Neural cell (in vitro differentiated cells): ENCODE measurements at regions not wholly inside any gene's neighbourhood (a gene's known extent, or its start where the extent isn't known, plus 50 kb on each side); places are given as distances from the start of the nearest gene placed in this dataset.
A peak's percentile ranks its signal among the peaks of the same experiment; 100 is the strongest.

Experiments
- H2AFZ ChIP-seq: fragments of 200-600, 300-800 bp; sonication (generic), shearing (Covaris generic); 2 replicates; pipeline ENCODE4 v1.6.0; 2014; ENCODE audit warnings: low read depth, mild to moderate bottlenecking, antibody characterized with exemption, low read length, moderate library complexity
- H3F3A ChIP-seq: fragments of 200-600 bp; shearing (Covaris generic); 2 replicates; pipeline ENCODE4 v1.6.1; 2016; ENCODE audit warnings: mild to moderate bottlenecking, moderate library complexity, mixed read lengths, antibody characterized with exemption, low read length; ENCODE audit not compliant: insufficient read depth, poor library complexity, severe bottlenecking
- H3K27ac ChIP-seq: fragments of 200-600, 300-800 bp; sonication (generic), shearing (Covaris generic); 2 replicates; pipeline ENCODE4 v1.5.1; 2014; ENCODE audit warnings: mild to moderate bottlenecking, low read length, moderate library complexity
- H3K27me3 ChIP-seq: fragments of 300-800, 200-600 bp; sonication (generic), shearing (Covaris generic); 2 replicates; pipeline ENCODE4 v1.6.0; 2014; ENCODE audit warnings: mild to moderate bottlenecking, low read depth, low read length, moderate library complexity; ENCODE audit not compliant: insufficient read depth
- H3K36me3 ChIP-seq: fragments of 300-800, 200-600 bp; sonication (generic), shearing (Covaris generic); 2 replicates; pipeline ENCODE4 v1.5.1; 2014; ENCODE audit warnings: mild to moderate bottlenecking, antibody characterized with exemption, low read length, moderate library complexity; ENCODE audit not compliant: insufficient read depth
- H3K4me2 ChIP-seq: fragments of 300-800, 200-600 bp; sonication (generic), shearing (Covaris generic); 2 replicates; pipeline ENCODE4 v1.6.0; 2014; ENCODE audit warnings: mild to moderate bottlenecking, low read length
- H3K4me3 ChIP-seq: fragments of 300-800, 200-600 bp; sonication (generic), shearing (Covaris generic); 2 replicates; pipeline ENCODE4 v1.5.1; 2014; ENCODE audit warnings: mild to moderate bottlenecking, low read length, moderate library complexity
- H3K79me2 ChIP-seq: fragments of 200-600 bp; shearing (Covaris generic); replicated peaks from 2 replicates; pipeline ENCODE4 v1.6.0; 2014; ENCODE audit warnings: mild to moderate bottlenecking, low read length, moderate library complexity; ENCODE audit not compliant: insufficient read depth
- H3K9ac ChIP-seq: fragments of 300-800, 200-600 bp; sonication (generic), shearing (Covaris generic); 2 replicates; pipeline ENCODE4 v1.6.1; 2016; ENCODE audit warnings: mild to moderate bottlenecking, low read length, mixed read lengths
- H3K9me2 ChIP-seq: fragments of 200-600 bp; shearing (Covaris generic); 2 replicates; pipeline ENCODE4 v1.6.1; 2016; ENCODE audit warnings: mild to moderate bottlenecking, low read length, mixed read lengths; ENCODE audit not compliant: insufficient read depth
- H3K9me3 ChIP-seq: fragments of 200-600, 300-800 bp; sonication (generic), shearing (Covaris generic); 2 replicates; pipeline ENCODE4 v1.6.1; 2016; ENCODE audit warnings: mild to moderate bottlenecking, mixed run types, low read length, moderate library complexity, mixed read lengths
- H4K20me1 ChIP-seq: fragments of 200-600 bp; shearing (Covaris generic); 2 replicates; pipeline ENCODE4 v1.6.1; 2016; ENCODE audit warnings: mild to moderate bottlenecking, mixed run types; ENCODE audit not compliant: insufficient read depth
- EP300 ChIP-seq: fragments of 450-650 bp; conservative IDR thresholded peaks from 2 replicates; pipeline ENCODE4 v1.6.1; 2014; ENCODE audit warnings: antibody characterized with exemption, mild to moderate bottlenecking, moderate library complexity; ENCODE audit not compliant: poor library complexity, severe bottlenecking
- EZH2 ChIP-seq: fragments of 200-600, 300-800 bp; shearing (Covaris generic), sonication (generic); IDR thresholded peaks from 2 replicates; pipeline ENCODE4 v1.6.1; 2014; ENCODE audit warnings: antibody characterized with exemption, low read length, borderline replicate concordance, mild to moderate bottlenecking; ENCODE audit not compliant: insufficient read depth, poor library complexity, severe bottlenecking
- MXI1 ChIP-seq: fragments of 450-650 bp; conservative IDR thresholded peaks from 2 replicates; pipeline ENCODE4 v1.6.1; 2014; ENCODE audit warnings: antibody characterized with exemption, mild to moderate bottlenecking; ENCODE audit not compliant: poor library complexity, severe bottlenecking
- POLR2AphosphoS5 ChIP-seq: IDR thresholded peaks from 2 replicates; pipeline ENCODE4 v1.6.1; 2012
- RAD21 ChIP-seq: fragments of 450-650 bp; conservative IDR thresholded peaks from 2 replicates; pipeline ENCODE4 v1.6.1; 2014; ENCODE audit warnings: antibody characterized with exemption, mild to moderate bottlenecking, moderate library complexity
- REST ChIP-seq: IDR thresholded peaks from 2 replicates; pipeline ENCODE4 v1.6.1; 2012; ENCODE audit warnings: borderline replicate concordance
- SMC3 ChIP-seq: fragments of 450-650 bp; conservative IDR thresholded peaks from 2 replicates; pipeline ENCODE4 v1.6.1; 2014; ENCODE audit warnings: antibody characterized with exemption, mild to moderate bottlenecking, moderate library complexity; ENCODE audit not compliant: poor library complexity
- TAF1 ChIP-seq: IDR thresholded peaks from 2 replicates; pipeline ENCODE4 v1.6.1; 2012; ENCODE audit warnings: low read depth
- TF ChIP-seq, protein P1 (sequence below): fragments of 450-650 bp; IDR thresholded peaks from 2 replicates; pipeline ENCODE4 v1.5.1; 2014; ENCODE audit warnings: antibody characterized with exemption, mild to moderate bottlenecking, moderate library complexity; ENCODE audit not compliant: poor library complexity, severe bottlenecking

- H3K79me2 ChIP-seq: no peaks in the 10 kb centered on the region
- H3K9ac ChIP-seq: no peak overlapping the region
- H2AFZ ChIP-seq: no peak overlapping the region
- no peaks in the 10 kb centered on the region for H3K36me3 ChIP-seq
- peak overlapping the region; percentile 56 for H3K27ac ChIP-seq
- no peaks in the 10 kb centered on the region for H3K27me3 ChIP-seq
- TF ChIP-seq RAD21 (peak; percentile 16), TAF1 (no peak), MXI1 (no peak), EP300 (peak; percentile 73), POLR2AphosphoS5 (peak; percentile 65)
- H3K4me2 ChIP-seq: no peak overlapping the region
- no peaks in the 10 kb centered on the region for H4K20me1 ChIP-seq
- no peaks in the 10 kb centered on the region for H3F3A ChIP-seq
- H3K4me3 ChIP-seq: no peak overlapping the region
- no peaks in the 10 kb centered on the region for H3K9me2 ChIP-seq
- no peaks in the 10 kb centered on the region for H3K9me3 ChIP-seq
Measured at GRCh38 chr4:30916337-30917274, 196.4 kb downstream of the PCDH7 start.

DNA sequence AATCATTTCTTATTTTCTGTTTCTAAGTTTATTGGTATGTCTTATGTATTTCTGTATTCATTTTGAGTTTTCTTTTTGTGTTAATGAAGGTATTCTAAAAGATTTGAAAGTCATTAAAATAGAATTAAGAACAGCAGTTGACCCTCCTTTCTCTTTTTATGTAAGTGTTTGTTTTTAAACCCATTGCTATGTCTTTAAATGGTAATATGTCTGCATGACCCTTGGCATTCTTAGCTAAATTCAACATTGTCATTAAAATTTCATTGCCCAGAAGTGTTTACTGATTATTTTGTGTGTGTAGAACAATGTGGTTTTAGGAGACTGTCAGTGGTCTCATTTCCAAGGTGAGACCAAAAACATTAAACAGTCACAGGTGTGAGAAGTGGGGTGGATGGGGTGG lies 197.8 kb downstream of the PCDH7 start:
- Histone ChIP-seq H4K20me1 (no peaks in the 10 kb centered on the region), H3F3A (no peaks in the 10 kb centered on the region), H2AFZ (no peak overlapping the region), H3K79me2 (no peaks in the 10 kb centered on the region), H3K36me3 (no peaks in the 10 kb centered on the region), H3K27me3 (no peaks in the 10 kb centered on the region), H3K9me2 (no peaks in the 10 kb centered on the region), H3K9ac (no peak overlapping the region), H3K9me3 (no peaks in the 10 kb centered on the region), H3K27ac (no peak overlapping the region), H3K4me3 (no peak overlapping the region), H3K4me2 (no peak overlapping the region)
- TF ChIP-seq, protein P1, sequence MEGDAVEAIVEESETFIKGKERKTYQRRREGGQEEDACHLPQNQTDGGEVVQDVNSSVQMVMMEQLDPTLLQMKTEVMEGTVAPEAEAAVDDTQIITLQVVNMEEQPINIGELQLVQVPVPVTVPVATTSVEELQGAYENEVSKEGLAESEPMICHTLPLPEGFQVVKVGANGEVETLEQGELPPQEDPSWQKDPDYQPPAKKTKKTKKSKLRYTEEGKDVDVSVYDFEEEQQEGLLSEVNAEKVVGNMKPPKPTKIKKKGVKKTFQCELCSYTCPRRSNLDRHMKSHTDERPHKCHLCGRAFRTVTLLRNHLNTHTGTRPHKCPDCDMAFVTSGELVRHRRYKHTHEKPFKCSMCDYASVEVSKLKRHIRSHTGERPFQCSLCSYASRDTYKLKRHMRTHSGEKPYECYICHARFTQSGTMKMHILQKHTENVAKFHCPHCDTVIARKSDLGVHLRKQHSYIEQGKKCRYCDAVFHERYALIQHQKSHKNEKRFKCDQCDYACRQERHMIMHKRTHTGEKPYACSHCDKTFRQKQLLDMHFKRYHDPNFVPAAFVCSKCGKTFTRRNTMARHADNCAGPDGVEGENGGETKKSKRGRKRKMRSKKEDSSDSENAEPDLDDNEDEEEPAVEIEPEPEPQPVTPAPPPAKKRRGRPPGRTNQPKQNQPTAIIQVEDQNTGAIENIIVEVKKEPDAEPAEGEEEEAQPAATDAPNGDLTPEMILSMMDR: no peak
- TF ChIP-seq TAF1 (no peak), EZH2 (no peak), EP300 (no peak), RAD21 (no peak), SMC3 (no peak), POLR2AphosphoS5 (no peak)

GRCh38 chr4:30919458-30919857 lies 199.3 kb downstream of the PCDH7 start:
- H3K79me2 ChIP-seq: no peaks in the 10 kb centered on the region
- no peaks in the 10 kb centered on the region for H3K9me3 ChIP-seq
- H4K20me1 ChIP-seq: no peaks in the 10 kb centered on the region
- no peak for TF ChIP-seq POLR2AphosphoS5
- no peak for TF ChIP-seq RAD21
- TF ChIP-seq SMC3: no peak
- TF ChIP-seq TAF1: no peak
- TF ChIP-seq, protein P1: no peak
- TF ChIP-seq MXI1: no peak
- TF ChIP-seq EZH2: no peak
- no peak for TF ChIP-seq EP300
- TF ChIP-seq REST: no peak
- H3K36me3 ChIP-seq: no peaks in the 10 kb centered on the region
- no peak overlapping the region for H3K4me3 ChIP-seq
- no peak overlapping the region for H2AFZ ChIP-seq
- H3K9me2 ChIP-seq: no peaks in the 10 kb centered on the region
- no peaks in the 10 kb centered on the region for H3F3A ChIP-seq
- H3K9ac ChIP-seq: no peak overlapping the region
- no peak overlapping the region for H3K4me2 ChIP-seq
- H3K27ac ChIP-seq: no peak overlapping the region
- H3K27me3 ChIP-seq: no peaks in the 10 kb centered on the region
